ENCODE measurements at regions not wholly inside any gene's neighbourhood (a gene's known extent, or its start where the extent isn't known, plus 50 kb on each side); places are given as distances from the start of the nearest gene placed in this dataset.
"Not testable (repeated sequence)": the region's sequence is repeated elsewhere in the genome, so short reads cannot be mapped to it uniquely, and the experiment has no call there.

GRCh38 chr21:15431053-15431452 is 298.7 kb upstream of the USP25 start:
- no peak for DNase-seq

- no peak for DNase-seq
Measured at GRCh38 chr21:15433091-15433490, 296.7 kb upstream of the USP25 start.

GRCh38 chr21:15434163-15434905 is 295.4 kb upstream of the USP25 start:
- DNase-seq: no peak

GRCh38 chr21:15436031-15436430 is 293.8 kb upstream of the USP25 start:
- no peak for DNase-seq

GRCh38 chr21:15437883-15438282 is 291.9 kb upstream of the USP25 start:
- DNase-seq: no peak

- DNase-seq: no peak
Measured at GRCh38 chr21:15439726-15440125, 290.1 kb upstream of the USP25 start.

GRCh38 chr21:15441060-15441493 is 288.7 kb upstream of the USP25 start:
- DNase-seq: no peak

GRCh38 chr21:15441992-15442391 is 287.8 kb upstream of the USP25 start:
- DNase-seq: no peak

GRCh38 chr21:15442743-15443469 is 286.9 kb upstream of the USP25 start:
- DNase-seq: no peak

GRCh38 chr21:15443740-15444117 is 286.1 kb upstream of the USP25 start:
- DNase-seq: no peak

- DNase-seq: no peak
Measured at GRCh38 chr21:15444118-15444960, 285.4 kb upstream of the USP25 start.

- DNase-seq: no peak
Measured at GRCh38 chr21:15445327-15445726, 284.5 kb upstream of the USP25 start.

- peak in 10 of 51 donors; percentile 1 to 14 (median 5) for DNase-seq
Measured at GRCh38 chr21:15446223-15446622, 283.6 kb upstream of the USP25 start.

- DNase-seq: no peak
Measured at GRCh38 chr21:15449556-15449955, 280.2 kb upstream of the USP25 start.

- DNase-seq: no peak
Measured at GRCh38 chr21:15453261-15453660, 276.5 kb upstream of the USP25 start.

GRCh38 chr21:15453785-15454184 is 276.0 kb upstream of the USP25 start:
- DNase-seq: not testable (repeated sequence)

- not testable (repeated sequence) for DNase-seq
Measured at GRCh38 chr21:15454931-15455330, 274.9 kb upstream of the USP25 start.

- DNase-seq: no peak
Measured at GRCh38 chr21:15455819-15456462, 273.8 kb upstream of the USP25 start.

GRCh38 chr21:15457965-15458364 is 271.8 kb upstream of the USP25 start:
- DNase-seq: no peak

- no peak for DNase-seq
Measured at GRCh38 chr21:15462092-15462491, 267.7 kb upstream of the USP25 start.

- DNase-seq: no peak
Measured at GRCh38 chr21:15466329-15466728, 263.5 kb upstream of the USP25 start.

GRCh38 chr21:15468368-15468767 is 261.4 kb upstream of the USP25 start:
- DNase-seq: no peak
